HL-60 (cell line): ENCODE measurements at regions not wholly inside any gene's neighbourhood (a gene's known extent, or its start where the extent isn't known, plus 50 kb on each side); places are given as distances from the start of the nearest gene placed in this dataset.

Experiments
- GABPA ChIP-seq: IDR thresholded peaks from 2 replicates; pipeline ENCODE4 v1.6.1; 2012; ENCODE audit warnings: low read depth
- POLR2AphosphoS5 ChIP-seq: IDR thresholded peaks from 2 replicates; pipeline ENCODE4 v1.6.1; 2012; ENCODE audit warnings: low read depth
- SPI1 ChIP-seq: IDR thresholded peaks from 2 replicates; pipeline ENCODE4 v1.6.1; 2012; ENCODE audit warnings: low read depth, mild to moderate bottlenecking, borderline replicate concordance
- TF ChIP-seq, protein P1 (sequence below): IDR thresholded peaks from one replicate; pipeline ENCODE4 v1.5.1; 2011; ENCODE audit warnings: low read length, control low read depth, inconsistent platforms; ENCODE audit not compliant: insufficient read depth
- TF ChIP-seq, protein P2 (sequence below): IDR thresholded peaks from 2 replicates; pipeline ENCODE4 v1.6.1; 2012; ENCODE audit warnings: low read depth; ENCODE audit not compliant: insufficient replicate concordance

DNA sequence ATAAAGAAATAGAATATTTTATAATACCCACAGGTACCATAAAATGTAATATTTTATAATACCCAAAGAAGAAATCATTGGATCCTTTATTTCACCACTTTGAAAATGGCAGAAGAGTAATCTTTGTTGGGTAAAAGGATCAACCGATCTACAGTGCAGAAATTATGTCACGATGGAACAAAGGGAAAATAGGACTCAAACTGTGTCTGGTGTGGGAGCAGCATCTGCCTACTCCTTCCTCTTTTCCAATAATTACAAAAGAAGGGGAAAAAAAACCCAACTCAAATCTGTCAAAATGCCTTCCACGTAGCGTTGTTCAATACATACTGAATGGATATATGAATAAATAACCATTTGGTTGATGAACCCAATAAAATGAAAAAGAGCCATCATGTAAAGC is 492.6 kb upstream of the TBL1XR1 start:
- TF ChIP-seq, protein P1, sequence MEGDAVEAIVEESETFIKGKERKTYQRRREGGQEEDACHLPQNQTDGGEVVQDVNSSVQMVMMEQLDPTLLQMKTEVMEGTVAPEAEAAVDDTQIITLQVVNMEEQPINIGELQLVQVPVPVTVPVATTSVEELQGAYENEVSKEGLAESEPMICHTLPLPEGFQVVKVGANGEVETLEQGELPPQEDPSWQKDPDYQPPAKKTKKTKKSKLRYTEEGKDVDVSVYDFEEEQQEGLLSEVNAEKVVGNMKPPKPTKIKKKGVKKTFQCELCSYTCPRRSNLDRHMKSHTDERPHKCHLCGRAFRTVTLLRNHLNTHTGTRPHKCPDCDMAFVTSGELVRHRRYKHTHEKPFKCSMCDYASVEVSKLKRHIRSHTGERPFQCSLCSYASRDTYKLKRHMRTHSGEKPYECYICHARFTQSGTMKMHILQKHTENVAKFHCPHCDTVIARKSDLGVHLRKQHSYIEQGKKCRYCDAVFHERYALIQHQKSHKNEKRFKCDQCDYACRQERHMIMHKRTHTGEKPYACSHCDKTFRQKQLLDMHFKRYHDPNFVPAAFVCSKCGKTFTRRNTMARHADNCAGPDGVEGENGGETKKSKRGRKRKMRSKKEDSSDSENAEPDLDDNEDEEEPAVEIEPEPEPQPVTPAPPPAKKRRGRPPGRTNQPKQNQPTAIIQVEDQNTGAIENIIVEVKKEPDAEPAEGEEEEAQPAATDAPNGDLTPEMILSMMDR = no peak
- no peak for TF ChIP-seq POLR2AphosphoS5
- TF ChIP-seq, protein P2, sequence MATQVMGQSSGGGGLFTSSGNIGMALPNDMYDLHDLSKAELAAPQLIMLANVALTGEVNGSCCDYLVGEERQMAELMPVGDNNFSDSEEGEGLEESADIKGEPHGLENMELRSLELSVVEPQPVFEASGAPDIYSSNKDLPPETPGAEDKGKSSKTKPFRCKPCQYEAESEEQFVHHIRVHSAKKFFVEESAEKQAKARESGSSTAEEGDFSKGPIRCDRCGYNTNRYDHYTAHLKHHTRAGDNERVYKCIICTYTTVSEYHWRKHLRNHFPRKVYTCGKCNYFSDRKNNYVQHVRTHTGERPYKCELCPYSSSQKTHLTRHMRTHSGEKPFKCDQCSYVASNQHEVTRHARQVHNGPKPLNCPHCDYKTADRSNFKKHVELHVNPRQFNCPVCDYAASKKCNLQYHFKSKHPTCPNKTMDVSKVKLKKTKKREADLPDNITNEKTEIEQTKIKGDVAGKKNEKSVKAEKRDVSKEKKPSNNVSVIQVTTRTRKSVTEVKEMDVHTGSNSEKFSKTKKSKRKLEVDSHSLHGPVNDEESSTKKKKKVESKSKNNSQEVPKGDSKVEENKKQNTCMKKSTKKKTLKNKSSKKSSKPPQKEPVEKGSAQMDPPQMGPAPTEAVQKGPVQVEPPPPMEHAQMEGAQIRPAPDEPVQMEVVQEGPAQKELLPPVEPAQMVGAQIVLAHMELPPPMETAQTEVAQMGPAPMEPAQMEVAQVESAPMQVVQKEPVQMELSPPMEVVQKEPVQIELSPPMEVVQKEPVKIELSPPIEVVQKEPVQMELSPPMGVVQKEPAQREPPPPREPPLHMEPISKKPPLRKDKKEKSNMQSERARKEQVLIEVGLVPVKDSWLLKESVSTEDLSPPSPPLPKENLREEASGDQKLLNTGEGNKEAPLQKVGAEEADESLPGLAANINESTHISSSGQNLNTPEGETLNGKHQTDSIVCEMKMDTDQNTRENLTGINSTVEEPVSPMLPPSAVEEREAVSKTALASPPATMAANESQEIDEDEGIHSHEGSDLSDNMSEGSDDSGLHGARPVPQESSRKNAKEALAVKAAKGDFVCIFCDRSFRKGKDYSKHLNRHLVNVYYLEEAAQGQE = no peak
- no peak for TF ChIP-seq GABPA
- TF ChIP-seq SPI1 = no peak
